ENCODE measurements at regions not wholly inside any gene's neighbourhood (a gene's known extent, or its start where the extent isn't known, plus 50 kb on each side); places are given as distances from the start of the nearest gene placed in this dataset.
"Not testable (repeated sequence)": the region's sequence is repeated elsewhere in the genome, so short reads cannot be mapped to it uniquely, and the experiment has no call there.

- not testable (repeated sequence) for TF ChIP-seq POLR2A, CTCF, EP300, POLR2AphosphoS5 (IDR thresholded peaks at IDR 0.05)
Observed at GRCh38 chr7:68714135-68714534, 884.1 kb upstream of the AUTS2 start.

Data from gastroesophageal sphincter (tissue), 3 donors.